Activated CD8-positive, alpha-beta memory T cell treated with anti-CD3 and anti-CD28 coated beads for 1 hour (primary cell): ENCODE measurements at regions not wholly inside any gene's neighbourhood (a gene's known extent, or its start where the extent isn't known, plus 50 kb on each side); places are given as distances from the start of the nearest gene placed in this dataset.
"Not testable (repeated sequence)": the region's sequence is repeated elsewhere in the genome, so short reads cannot be mapped to it uniquely, and the experiment has no call there.

ENCODE experiments used
- DNase-seq, 2 donors: peaks; one replicate each; pipeline ENCODE4 v3.0.0-alpha.2; 2020; ENCODE audit warnings: low read depth in 1 of 2; ENCODE audit errors: extremely low read depth in 1 of 2

DNA sequence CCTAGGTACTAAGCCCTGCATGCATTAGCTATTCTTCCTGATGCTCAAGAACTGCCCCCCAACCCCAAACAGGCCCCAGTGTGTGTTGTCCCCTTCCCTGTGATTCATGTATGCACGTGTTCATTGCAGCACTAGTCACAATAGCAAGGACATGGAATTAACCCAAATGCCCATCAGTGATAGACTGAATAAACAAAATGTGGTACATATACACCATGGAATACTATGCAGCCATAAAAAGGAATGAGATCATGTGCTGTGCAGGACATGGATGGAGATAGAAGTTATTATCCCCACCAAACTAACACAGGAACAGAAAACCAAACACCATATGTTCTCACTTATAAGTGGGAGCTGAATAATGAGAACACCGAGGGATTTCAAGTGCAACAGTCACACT lies 214.2 kb upstream of the SLC7A11 start:
- not testable (repeated sequence) for DNase-seq

DNA sequence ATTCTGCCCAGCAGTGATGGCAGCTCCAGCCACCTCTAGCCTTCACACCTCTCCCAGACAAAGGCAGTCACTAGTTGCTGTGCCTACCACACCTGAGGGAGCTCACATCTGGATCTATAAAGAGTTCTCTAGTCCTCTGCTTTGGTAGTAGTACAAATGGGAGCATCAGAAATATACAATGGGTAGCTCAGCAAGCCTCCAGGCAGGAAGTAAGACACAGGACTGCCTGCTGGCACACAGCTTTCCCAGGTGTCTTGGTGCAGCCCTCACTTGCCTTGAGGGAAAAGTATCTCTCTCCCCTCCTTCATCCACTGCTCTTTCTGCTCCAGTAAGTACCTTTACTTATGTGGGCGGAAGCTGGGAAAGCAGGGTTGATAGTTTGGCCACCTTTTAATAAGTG lies 212.9 kb upstream of the SLC7A11 start:
- no peak for DNase-seq

DNA sequence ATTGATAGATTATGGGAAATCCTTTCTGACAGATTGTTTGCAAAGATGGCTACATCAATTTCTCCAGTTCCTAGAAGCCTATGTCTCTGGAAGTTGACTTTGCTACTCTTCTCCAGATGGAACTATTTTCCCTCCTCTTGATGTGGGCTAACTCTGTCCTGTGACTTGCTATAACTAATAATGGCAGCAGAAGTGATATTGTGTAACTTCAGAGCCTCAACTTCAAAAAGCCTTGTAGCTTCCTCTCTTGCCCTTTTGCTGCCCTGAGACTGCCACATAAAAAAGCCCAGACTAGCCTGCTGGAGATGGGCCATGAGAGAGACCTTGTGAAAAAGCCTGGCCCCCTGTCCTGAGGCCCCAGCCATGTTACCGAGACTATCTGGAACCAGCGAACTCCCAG lies 210.7 kb upstream of the SLC7A11 start:
- DNase-seq = no peak

DNA sequence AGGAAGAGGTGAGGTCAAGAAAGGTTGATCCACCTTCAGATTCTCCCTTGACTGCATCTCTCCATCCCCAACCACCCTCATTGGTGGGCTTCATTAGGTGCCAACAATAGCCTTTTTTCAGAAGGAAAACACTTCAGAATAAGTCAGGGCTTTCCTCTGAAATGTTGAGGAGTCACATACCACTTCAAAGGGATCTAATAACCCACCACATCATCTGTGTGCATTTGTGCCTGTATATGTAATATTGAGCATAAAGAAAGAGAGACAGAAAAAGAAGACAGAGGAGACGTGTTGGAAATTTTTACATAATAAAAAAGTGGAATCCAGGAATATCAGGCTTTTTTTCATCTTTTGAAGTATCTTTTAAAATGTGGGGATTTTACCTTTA lies 209.1 kb upstream of the SLC7A11 start:
- DNase-seq = no peak

DNA sequence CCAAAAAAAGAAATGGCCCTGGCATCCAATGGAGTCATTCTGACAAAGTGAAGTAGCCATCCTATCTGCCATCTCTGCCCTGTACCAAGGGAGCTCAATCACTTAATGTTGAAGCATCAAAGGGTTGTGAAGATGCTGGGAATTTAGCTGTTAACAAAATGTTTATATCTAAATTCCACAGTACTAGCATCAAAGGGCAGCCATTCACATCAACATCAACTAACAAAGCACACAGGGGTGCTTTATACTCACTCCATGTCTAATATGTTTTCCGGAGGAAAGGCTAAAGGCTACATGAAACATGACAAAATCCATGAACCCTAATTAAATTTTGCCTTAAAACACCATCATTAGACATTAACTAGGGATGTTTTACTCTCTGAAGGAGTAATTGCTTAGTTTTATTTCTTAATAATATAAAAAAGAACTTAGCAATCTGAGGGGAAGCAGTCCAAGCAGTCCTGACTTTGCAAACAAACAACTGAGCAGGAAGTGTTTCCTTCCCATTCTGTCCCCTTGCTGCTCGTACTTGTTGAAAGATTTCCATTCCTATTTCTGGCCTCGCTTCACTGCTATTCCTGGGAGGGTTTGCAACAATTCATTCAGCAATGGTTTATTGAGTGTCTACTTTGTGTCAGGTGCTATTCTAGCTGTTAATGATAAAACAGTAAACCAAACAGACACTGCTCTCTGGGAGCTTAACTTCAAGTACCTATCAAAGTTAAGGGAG lies 208.6 kb upstream of the SLC7A11 start:
- DNase-seq = no peak

DNA sequence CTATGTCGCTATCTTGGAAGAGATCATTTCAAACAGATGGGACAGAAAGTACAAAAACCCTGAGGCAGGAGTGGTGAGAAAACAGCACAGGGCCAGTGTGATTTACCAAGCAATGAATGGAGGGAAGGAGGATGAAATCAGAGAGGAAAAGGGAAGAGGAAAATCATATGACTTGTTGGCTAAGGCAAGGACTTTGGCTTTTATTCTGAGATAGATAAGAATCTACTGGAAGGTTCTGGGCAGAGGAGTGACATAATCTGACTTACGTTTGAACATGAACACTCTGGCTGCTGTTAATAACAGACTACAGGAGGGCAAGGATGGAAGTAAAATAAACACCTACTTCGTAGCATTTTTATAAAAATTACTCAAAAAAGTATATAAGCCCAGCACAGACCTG lies 207.8 kb upstream of the SLC7A11 start:
- DNase-seq = no peak

DNA sequence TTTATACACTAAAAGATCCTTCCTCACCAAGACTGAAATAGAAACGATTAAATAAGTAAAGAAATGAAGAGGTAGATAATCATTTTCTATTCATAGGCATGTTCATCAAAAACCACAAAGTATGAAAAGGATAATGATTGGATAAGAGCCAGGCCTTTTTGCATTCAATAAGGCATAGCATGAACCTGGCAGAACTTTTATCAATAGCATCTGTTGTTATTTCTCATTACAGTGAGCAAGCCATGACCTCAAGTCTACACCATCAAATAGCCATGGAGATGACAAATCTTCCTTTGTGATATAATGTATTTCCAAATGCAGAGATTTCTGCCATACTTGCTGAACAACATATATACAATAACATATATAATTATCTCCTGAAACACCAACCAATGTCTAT lies 206.0 kb upstream of the SLC7A11 start:
- no peak for DNase-seq

DNA sequence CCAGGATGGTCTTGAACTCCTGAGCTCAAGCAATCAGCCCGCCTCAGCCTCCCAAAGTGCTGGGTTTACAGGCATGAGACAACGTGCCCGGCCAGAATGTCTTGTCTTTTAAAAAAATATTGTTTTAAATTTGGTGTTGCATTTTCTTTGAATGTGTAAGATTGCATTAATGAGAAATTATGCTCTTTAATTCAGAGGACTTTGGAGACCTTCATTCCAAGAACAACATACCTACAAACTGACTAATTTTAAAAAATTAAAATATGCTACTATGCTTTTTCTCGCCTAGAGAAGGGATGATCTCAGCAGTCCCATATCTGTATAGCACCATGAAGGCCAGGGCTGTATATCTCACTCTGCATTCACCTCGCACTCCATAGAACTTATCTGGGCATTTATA lies 204.3 kb upstream of the SLC7A11 start:
- no peak for DNase-seq

DNA sequence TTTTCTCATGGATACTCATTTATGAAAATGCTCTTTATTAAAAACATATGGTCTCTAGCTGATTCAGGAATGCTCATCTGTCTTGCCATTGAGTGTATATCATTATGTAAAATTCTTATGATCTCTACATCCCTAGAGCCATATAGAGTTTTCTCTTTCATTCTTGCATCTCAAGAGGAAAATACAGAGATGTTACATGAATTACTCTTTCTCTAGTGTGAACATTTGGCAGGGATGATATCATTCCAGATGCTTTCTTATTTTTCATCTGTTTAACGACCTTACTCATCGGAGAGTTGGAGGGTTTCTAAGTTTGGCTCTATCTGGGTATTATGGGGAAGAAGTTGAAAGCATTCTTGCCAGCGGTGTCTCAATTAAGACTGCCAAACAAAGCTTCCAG lies 202.9 kb upstream of the SLC7A11 start:
- no peak for DNase-seq

DNA sequence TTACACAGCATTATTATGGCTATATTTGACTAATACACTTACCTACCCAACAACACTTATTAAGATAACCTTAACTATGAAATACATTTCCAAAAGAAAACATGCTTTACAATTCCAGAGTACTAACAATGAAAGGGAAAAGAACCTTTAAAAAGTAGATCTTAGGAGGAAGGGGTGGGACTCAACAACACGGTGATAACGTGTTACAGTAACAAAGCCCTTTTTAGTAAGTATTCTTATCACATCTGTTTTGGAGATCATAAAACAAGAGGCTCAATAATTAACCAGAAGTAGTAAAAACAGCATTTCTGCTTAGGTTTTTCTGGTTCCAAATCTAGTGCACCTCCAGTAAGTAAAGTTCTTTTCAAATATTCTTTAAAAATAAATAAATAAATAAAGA lies 202.1 kb upstream of the SLC7A11 start:
- no peak for DNase-seq

DNA sequence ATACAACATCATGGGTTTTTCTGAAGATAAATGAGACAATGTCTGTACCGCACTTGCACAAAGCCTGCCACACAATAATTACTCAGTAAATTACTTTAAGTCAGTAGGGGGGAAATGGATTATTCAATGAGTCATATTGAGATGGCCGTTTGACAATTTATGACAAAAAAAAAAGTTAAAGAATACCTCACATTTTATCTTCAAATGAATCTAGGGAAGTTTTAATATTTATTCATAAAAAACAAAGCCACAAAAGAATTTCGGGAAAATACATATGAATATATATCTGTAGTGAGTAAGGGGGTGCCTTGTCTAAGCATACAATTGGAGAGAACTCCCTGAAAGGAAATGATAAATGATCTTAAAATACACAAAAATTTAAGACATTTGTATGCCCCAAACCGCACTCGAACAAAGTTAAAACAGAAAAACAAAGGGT lies 197.0 kb upstream of the SLC7A11 start:
- DNase-seq = no peak

DNA sequence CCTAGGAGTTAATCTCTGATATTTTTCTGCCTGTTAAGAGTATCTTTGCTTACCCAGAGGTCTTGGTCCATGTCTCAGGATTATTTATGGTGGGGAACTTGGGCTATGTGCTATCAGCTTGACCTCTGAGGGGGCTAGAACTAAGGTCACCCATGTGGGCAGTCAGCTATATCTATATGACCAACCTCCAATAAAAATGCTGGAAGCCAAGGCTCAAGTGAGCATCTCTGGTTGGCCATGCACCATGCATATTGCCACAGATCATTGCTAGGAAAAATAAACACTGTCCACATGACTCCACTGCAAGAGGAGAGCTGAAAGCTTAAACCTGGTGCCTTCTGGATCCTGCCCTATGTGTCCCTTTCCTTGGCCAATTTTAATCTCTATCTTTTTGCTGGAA lies 196.5 kb upstream of the SLC7A11 start:
- no peak for DNase-seq

DNA sequence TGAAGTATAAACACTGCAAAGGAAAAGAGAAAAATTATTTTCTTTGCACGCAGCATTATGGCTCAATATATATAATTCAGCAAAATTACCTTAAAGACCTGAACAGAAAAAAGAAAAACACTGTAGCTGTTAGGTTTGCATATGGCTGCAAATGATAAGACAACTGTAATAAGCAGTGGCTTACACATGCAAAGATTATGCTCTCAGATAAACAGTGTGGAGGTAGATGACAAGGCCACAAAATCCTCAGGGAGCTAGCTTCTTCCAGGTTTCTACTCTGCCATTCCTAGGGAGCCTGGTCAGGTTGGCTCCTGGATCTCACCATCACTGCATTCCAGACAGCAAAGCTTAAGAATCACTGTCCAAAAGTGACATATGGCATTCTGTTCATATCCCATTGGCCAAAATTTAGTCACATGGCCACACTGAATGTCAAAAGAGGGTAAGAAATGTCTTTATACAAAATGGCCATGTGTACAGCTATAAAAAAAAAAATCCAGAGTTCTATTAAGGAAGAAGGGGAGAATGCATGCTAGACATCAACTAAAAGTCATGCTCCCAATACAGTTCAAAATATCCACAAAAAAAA lies 195.2 kb upstream of the SLC7A11 start:
- no peak for DNase-seq

DNA sequence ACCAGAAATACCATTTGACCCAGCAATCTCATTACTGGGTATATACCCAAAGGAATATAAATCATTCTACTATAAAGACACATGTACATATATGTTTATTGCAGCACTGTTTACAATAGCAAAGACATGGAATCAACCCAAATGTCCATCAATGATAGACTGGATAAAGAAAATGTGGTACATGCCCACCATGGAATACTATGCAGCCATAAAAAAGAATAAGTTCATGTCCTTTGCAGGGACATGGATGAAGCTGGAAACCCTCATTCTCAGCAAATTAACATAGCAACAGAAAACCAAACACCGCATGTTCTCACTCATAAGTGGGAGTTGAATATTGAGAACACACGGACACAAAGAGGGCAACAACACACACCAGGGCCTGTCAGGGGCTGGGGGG lies 193.6 kb upstream of the SLC7A11 start:
- not testable (repeated sequence) for DNase-seq

DNA sequence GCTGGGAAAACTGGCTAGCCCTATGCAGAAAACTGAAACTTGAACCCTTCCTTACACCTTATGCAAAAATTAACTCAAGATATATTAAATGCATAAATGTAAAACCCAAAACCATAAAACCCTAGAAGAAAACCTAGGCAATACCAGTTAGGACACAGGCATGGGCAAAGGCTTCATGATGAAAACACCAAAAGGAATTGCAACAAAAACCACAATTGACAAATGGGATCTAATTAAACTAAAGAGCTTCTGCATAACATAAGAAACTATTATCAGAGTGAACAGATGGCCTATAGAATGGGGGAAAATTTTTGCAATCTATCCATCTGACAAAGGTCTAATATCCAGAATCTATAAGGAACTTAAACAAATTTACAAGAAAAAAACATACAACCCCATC lies 192.9 kb upstream of the SLC7A11 start:
- DNase-seq = not testable (repeated sequence)

DNA sequence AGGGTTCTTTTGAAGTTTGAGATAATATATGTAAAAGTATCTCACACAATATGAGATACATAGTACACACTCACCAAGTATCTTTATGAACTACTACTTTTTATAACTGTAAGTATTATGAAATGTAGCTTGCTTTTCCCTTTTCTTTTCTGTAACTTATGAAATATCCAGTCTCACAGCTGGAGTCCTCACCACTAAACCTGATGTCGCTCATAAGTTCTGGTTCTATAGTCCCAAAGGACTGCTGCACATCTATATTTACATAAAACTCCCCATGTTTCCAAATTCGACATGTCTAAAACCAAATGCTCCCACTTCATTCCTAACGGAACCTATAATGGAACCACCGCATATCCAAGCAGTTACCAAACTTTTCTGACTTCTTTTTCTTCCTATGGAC lies 186.5 kb upstream of the SLC7A11 start:
- DNase-seq = no peak

DNA sequence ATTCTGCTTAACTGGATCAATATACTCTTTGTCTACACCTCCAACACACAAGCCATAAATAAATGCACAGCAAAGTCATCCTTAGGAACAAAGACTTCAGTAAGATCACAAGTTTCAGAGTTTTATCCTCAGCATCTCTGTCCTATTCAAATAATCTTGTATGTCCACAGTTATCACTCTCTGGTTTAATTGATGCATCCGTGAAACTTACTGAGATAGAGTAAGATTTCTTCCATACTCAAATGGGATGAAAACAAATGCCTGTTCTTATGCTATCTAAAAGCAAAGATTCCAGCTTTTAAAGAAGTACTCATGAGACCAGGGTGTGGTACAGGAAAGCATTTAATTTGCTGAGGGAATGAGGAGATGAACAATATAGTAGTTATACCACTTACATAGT lies 184.6 kb upstream of the SLC7A11 start:
- DNase-seq = no peak

DNA sequence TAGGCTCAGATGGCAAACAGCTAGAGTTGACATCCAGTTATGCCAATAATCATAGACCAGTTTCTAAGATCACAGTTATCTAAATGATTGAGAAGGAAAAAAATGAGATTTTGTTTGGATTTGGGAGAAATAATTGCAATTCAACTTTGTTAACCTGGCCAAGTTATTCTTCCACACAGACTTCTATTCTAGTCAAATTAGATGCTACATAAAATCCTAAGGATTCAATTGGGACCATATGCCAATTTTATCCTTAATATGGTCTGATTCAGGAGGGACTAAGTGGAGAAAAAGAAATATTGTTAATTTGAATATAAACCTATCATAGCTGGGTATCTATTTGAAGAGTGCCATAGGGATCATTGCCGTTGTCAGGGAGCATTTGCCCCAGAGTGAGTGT lies 178.3 kb upstream of the SLC7A11 start:
- DNase-seq = no peak

DNA sequence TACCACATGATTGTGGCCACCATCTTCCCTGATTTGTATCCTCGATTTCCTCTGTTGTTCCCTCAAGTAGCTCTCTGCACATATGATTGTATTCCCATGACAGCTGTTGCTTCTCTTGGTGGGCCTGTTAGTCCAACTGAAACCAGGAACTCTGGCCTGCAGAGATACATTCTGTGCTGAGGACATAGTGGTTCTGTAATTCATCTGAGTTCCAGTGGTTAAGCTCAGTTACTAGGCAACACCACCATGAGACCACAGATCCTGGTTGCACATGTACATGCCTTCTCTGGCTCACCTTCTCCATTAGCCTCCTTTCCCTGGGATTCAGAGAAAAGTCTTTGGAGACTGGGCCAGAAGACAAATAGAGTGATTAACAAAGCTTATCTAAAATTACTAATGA lies 172.1 kb upstream of the SLC7A11 start:
- no peak for DNase-seq

DNA sequence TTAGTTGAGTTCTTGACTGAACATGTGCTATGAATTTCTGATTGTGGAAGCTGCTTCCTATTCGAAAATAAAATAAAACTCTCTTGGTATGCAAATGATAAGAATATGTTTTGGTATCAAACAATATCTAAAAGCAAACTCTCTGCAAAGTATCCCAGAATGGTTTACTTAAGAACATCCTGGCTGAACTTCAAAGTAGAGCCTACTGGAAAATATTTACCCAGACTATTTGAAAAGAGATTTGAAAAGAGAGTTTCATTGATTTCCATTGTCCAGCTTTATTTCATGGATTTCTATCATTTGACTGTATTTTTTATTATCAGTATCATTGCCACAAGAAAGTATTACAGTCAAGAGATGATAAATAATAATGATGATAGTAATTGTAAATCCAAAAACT lies 171.1 kb upstream of the SLC7A11 start:
- DNase-seq = no peak

DNA sequence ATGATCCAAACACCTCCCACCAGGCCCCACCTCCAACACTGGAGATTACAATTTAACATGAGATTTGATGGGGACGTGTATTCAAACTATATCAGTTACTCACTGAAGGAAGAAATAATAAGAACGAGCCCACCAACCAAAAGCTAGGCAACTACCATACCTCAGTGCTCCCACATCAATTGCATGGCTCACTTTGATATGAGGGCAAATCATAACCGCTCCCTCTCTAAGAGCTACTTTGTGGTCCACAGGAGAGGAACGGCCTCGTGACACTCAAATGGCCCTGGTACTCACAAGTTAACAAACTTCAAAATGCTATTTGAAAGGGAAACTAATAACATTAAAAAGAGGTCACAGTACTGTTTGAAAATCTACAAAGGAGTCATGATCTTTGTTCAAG lies 170.7 kb upstream of the SLC7A11 start:
- no peak for DNase-seq

DNA sequence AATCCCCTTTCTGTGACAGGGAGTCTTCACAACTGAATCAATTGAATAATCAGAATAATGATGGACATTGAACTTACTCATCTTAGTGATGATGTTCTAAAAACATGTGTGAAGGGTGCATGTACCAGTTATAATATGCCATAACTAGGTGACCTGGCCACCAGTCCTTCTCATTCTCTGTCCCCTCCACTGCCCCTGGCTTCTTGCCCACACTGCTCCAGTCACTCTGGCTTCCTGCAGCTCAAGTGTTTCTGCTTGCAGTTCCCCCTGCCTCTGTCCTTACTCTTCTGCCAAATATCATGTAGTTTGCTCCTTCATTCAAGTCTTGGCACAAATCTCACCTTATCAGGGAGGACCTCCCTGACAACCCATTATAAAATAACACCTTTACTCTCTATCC lies 168.1 kb upstream of the SLC7A11 start:
- DNase-seq = no peak

DNA sequence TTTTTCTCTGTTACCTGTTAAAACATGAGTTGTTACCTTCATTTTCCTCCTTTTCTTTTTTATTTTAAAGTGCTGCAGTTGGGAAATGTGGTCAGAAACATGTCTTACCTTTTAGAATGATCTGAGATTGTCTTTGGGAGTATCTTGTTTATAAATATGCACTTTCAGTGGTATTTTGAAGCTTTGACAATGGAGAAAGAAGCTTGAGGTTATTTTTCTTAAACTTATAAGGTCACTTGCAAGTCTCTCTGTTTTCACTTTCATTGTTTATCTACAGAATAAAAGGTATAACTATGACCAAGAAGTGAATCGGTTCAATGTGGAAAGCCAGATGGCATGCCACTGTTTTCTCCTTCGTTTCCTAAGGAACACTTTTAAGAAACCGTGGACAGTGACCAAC lies 167.5 kb upstream of the SLC7A11 start:
- no peak for DNase-seq
